ENCODE measurements at regions not wholly inside any gene's neighbourhood (a gene's known extent, or its start where the extent isn't known, plus 50 kb on each side); places are given as distances from the start of the nearest gene placed in this dataset.

- no peak overlapping the region for H2BK5ac ChIP-seq (ENCODE audit: low read length)
- no peaks in the 10 kb centered on the region for H3K79me1 ChIP-seq (ENCODE audit: low read depth, low read length)
- no peak overlapping the region for H4K91ac ChIP-seq (ENCODE audit: low read depth, low read length, poor library complexity)
- H3K4me1 ChIP-seq (ENCODE audit: control insufficient read depth in 2 of 2, insufficient read depth in 1 of 2, low read depth in 1 of 2, low read length in 2 of 2) = peaks cover 0 to 3% of the 10 kb centered on the region in 2 donors
- H2BK120ac ChIP-seq (ENCODE audit: low read depth, low read length) = no peak overlapping the region
- no peak overlapping the region for H2AFZ ChIP-seq (ENCODE audit: low read length)
- H3K4me3 ChIP-seq (ENCODE audit: low read length in 2 of 2) = no peak overlapping the region
- DNase-seq (ENCODE audit: low spot score) = no peak
- H2AK5ac ChIP-seq (ENCODE audit: low read depth, low read length) = no peak overlapping the region
- no peak overlapping the region for H3K27ac ChIP-seq (replicated peaks; ENCODE audit: low read length)
- WGBS, 2 donors (ENCODE audit: extremely low coverage in 2 of 2, insufficient read length in 2 of 2, insufficient replicate concordance in 1 of 2) = no CpG with 5 or more reads among the region's 4 CpGs
- no peaks in the 10 kb centered on the region for H3K27me3 ChIP-seq (ENCODE audit: control insufficient read depth in 3 of 3, insufficient read depth in 3 of 3, low read depth in 1 of 3, low read length in 3 of 3)
- H3K18ac ChIP-seq (ENCODE audit: low read length) = no peak overlapping the region
- H3K23ac ChIP-seq (ENCODE audit: low read depth, low read length, poor library complexity) = no peak overlapping the region
- H4K8ac ChIP-seq (ENCODE audit: low read depth, low read length) = no peak overlapping the region
- H2BK15ac ChIP-seq (ENCODE audit: low read length) = no peak overlapping the region
- H3K4me2 ChIP-seq (ENCODE audit: insufficient read depth, low read length, poor library complexity, severe bottlenecking) = no peak overlapping the region
- H3K36me3 ChIP-seq (replicated peaks in 1 of 2; ENCODE audit: control insufficient read depth in 2 of 2, insufficient read depth in 2 of 2, low read length in 2 of 2) = no peaks in the 10 kb centered on the region
- H3K9me3 ChIP-seq (replicated peaks in 1 of 2; ENCODE audit: control insufficient read depth in 2 of 2, insufficient read depth in 1 of 2, low read depth in 1 of 2, low read length in 2 of 2) = no peaks in the 10 kb centered on the region
- no peak overlapping the region for H3K9ac ChIP-seq (ENCODE audit: low read depth, low read length, poor library complexity)
- H2BK12ac ChIP-seq (ENCODE audit: low read length) = no peak overlapping the region
- H3K4ac ChIP-seq (ENCODE audit: low read length) = no peak overlapping the region
- H3K14ac ChIP-seq (ENCODE audit: low read length) = no peak overlapping the region
These were observed 541.2 kb downstream of the SNAPC1 start for GRCh38 chr14:62303437-62303836.

DNA sequence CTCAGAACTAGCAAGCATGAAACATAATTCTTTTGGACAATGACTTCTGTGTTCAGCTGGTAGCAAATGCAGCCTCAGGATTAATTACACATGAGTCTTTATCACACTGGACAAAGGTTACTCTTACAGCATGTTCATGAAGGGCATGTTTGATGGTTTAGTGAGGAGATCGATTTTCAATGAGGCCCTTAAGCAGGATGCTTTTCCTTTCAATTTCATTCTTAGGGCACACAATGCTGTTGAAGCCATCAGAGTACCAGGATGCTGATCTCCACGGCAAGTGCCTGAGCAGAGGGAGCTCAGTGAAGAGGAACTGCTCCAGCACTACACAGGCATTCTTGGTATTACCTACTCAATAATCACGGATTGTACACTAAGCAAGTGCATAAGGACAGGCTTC, 542.0 kb downstream of the SNAPC1 start:
- DNase-seq (ENCODE audit: low spot score) = no peak
- no peak overlapping the region for H3K27ac ChIP-seq (replicated peaks; ENCODE audit: low read length)
- no peak overlapping the region for H3K23ac ChIP-seq (ENCODE audit: low read depth, low read length, poor library complexity)
- H3K18ac ChIP-seq (ENCODE audit: low read length) = no peak overlapping the region
- H2BK120ac ChIP-seq (ENCODE audit: low read depth, low read length) = no peak overlapping the region
- no peak overlapping the region for H2BK12ac ChIP-seq (ENCODE audit: low read length)
- H3K27me3 ChIP-seq (ENCODE audit: control insufficient read depth in 3 of 3, insufficient read depth in 3 of 3, low read depth in 1 of 3, low read length in 3 of 3) = no peaks in the 10 kb centered on the region
- H2BK15ac ChIP-seq (ENCODE audit: low read length) = no peak overlapping the region
- no peak overlapping the region for H3K9ac ChIP-seq (ENCODE audit: low read depth, low read length, poor library complexity)
- H4K91ac ChIP-seq (ENCODE audit: low read depth, low read length, poor library complexity) = no peak overlapping the region
- no peaks in the 10 kb centered on the region for H3K36me3 ChIP-seq (replicated peaks in 1 of 2; ENCODE audit: control insufficient read depth in 2 of 2, insufficient read depth in 2 of 2, low read length in 2 of 2)
- no peak overlapping the region for H2AK5ac ChIP-seq (ENCODE audit: low read depth, low read length)
- WGBS, 2 donors (ENCODE audit: extremely low coverage in 2 of 2, insufficient read length in 2 of 2, insufficient replicate concordance in 1 of 2) = no CpG with 5 or more reads among the region's 3 CpGs
- no peak overlapping the region for H3K4me2 ChIP-seq (ENCODE audit: insufficient read depth, low read length, poor library complexity, severe bottlenecking)
- no peaks in the 10 kb centered on the region for H3K9me3 ChIP-seq (replicated peaks in 1 of 2; ENCODE audit: control insufficient read depth in 2 of 2, insufficient read depth in 1 of 2, low read depth in 1 of 2, low read length in 2 of 2)
- peaks cover 0 to 3% of the 10 kb centered on the region in 2 donors for H3K4me1 ChIP-seq (ENCODE audit: control insufficient read depth in 2 of 2, insufficient read depth in 1 of 2, low read depth in 1 of 2, low read length in 2 of 2)
- no peak overlapping the region for H2BK5ac ChIP-seq (ENCODE audit: low read length)
- H3K79me1 ChIP-seq (ENCODE audit: low read depth, low read length) = no peaks in the 10 kb centered on the region
- no peak overlapping the region for H3K14ac ChIP-seq (ENCODE audit: low read length)
- H3K4ac ChIP-seq (ENCODE audit: low read length) = no peak overlapping the region
- no peak overlapping the region for H4K8ac ChIP-seq (ENCODE audit: low read depth, low read length)
- H3K4me3 ChIP-seq (ENCODE audit: low read length in 2 of 2) = no peak overlapping the region
- no peak overlapping the region for H2AFZ ChIP-seq (ENCODE audit: low read length)

DNA sequence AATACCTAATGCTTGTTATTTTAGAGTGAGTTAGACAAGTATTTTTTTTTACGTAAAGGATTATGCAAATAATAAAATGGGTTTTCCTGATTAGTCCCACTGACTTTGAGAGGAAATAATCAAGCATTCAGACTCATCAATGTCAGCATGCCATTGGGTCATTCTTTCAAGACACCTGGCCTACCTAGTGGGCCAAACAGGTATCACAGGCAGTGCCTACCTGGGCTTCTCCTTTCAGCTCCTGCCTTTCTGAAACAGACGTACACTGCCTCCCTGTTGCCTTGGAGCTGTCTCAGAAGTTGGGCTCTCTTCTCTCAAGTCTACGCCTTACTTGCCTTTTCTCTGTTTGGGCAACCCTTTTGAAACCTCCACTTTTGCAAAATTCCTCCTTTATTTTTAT, 545.6 kb downstream of the SNAPC1 start:
- H3K23ac ChIP-seq (ENCODE audit: low read depth, low read length, poor library complexity) = no peak overlapping the region
- WGBS, 2 donors (ENCODE audit: extremely low coverage in 2 of 2, insufficient read length in 2 of 2, insufficient replicate concordance in 1 of 2) = no CpG with 5 or more reads among the region's 3 CpGs
- H2BK15ac ChIP-seq (ENCODE audit: low read length) = no peak overlapping the region
- H3K36me3 ChIP-seq (replicated peaks in 1 of 2; ENCODE audit: control insufficient read depth in 2 of 2, insufficient read depth in 2 of 2, low read length in 2 of 2) = no peaks in the 10 kb centered on the region
- H3K4ac ChIP-seq (ENCODE audit: low read length) = no peak overlapping the region
- H3K9me3 ChIP-seq (replicated peaks in 1 of 2; ENCODE audit: control insufficient read depth in 2 of 2, insufficient read depth in 1 of 2, low read depth in 1 of 2, low read length in 2 of 2) = no peaks in the 10 kb centered on the region
- H2BK120ac ChIP-seq (ENCODE audit: low read depth, low read length) = no peak overlapping the region
- no peak overlapping the region for H2AFZ ChIP-seq (ENCODE audit: low read length)
- H3K4me1 ChIP-seq (ENCODE audit: control insufficient read depth in 2 of 2, insufficient read depth in 1 of 2, low read depth in 1 of 2, low read length in 2 of 2) = peaks cover 0 to 3% of the 10 kb centered on the region in 2 donors
- H2BK12ac ChIP-seq (ENCODE audit: low read length) = no peak overlapping the region
- no peak overlapping the region for H3K14ac ChIP-seq (ENCODE audit: low read length)
- no peaks in the 10 kb centered on the region for H3K79me1 ChIP-seq (ENCODE audit: low read depth, low read length)
- no peak overlapping the region for H3K4me2 ChIP-seq (ENCODE audit: insufficient read depth, low read length, poor library complexity, severe bottlenecking)
- H3K27me3 ChIP-seq (ENCODE audit: control insufficient read depth in 3 of 3, insufficient read depth in 3 of 3, low read depth in 1 of 3, low read length in 3 of 3) = no peaks in the 10 kb centered on the region
- no peak for DNase-seq (ENCODE audit: low spot score)
- H4K8ac ChIP-seq (ENCODE audit: low read depth, low read length) = no peak overlapping the region
- H4K91ac ChIP-seq (ENCODE audit: low read depth, low read length, poor library complexity) = no peak overlapping the region
- H3K27ac ChIP-seq (replicated peaks; ENCODE audit: low read length) = no peak overlapping the region
- no peak overlapping the region for H3K18ac ChIP-seq (ENCODE audit: low read length)
- H2BK5ac ChIP-seq (ENCODE audit: low read length) = no peak overlapping the region
- H2AK5ac ChIP-seq (ENCODE audit: low read depth, low read length) = no peak overlapping the region
- H3K4me3 ChIP-seq (ENCODE audit: low read length in 2 of 2) = no peak overlapping the region
- no peak overlapping the region for H3K9ac ChIP-seq (ENCODE audit: low read depth, low read length, poor library complexity)

GRCh38 chr14:62308316-62308715, 546.1 kb downstream of the SNAPC1 start:
- Histone ChIP-seq H3K27ac (replicated peaks; ENCODE audit: low read length) (no peak overlapping the region), H3K9me3 (replicated peaks in 1 of 2; ENCODE audit: control insufficient read depth in 2 of 2, insufficient read depth in 1 of 2, low read depth in 1 of 2, low read length in 2 of 2) (no peaks in the 10 kb centered on the region), H2BK15ac (ENCODE audit: low read length) (no peak overlapping the region), H2BK5ac (ENCODE audit: low read length) (no peak overlapping the region), H3K4me1 (ENCODE audit: control insufficient read depth in 2 of 2, insufficient read depth in 1 of 2, low read depth in 1 of 2, low read length in 2 of 2) (peaks cover 0 to 3% of the 10 kb centered on the region in 2 donors), H3K9ac (ENCODE audit: low read depth, low read length, poor library complexity) (no peak overlapping the region), H2AK5ac (ENCODE audit: low read depth, low read length) (no peak overlapping the region), H4K8ac (ENCODE audit: low read depth, low read length) (no peak overlapping the region), H2BK120ac (ENCODE audit: low read depth, low read length) (no peak overlapping the region), H3K23ac (ENCODE audit: low read depth, low read length, poor library complexity) (no peak overlapping the region), H3K27me3 (ENCODE audit: control insufficient read depth in 3 of 3, insufficient read depth in 3 of 3, low read depth in 1 of 3, low read length in 3 of 3) (no peaks in the 10 kb centered on the region), H3K14ac (ENCODE audit: low read length) (no peak overlapping the region), H3K36me3 (replicated peaks in 1 of 2; ENCODE audit: control insufficient read depth in 2 of 2, insufficient read depth in 2 of 2, low read length in 2 of 2) (no peaks in the 10 kb centered on the region), H3K79me1 (ENCODE audit: low read depth, low read length) (no peaks in the 10 kb centered on the region), H3K4ac (ENCODE audit: low read length) (no peak overlapping the region), H3K4me2 (ENCODE audit: insufficient read depth, low read length, poor library complexity, severe bottlenecking) (no peak overlapping the region), H2BK12ac (ENCODE audit: low read length) (no peak overlapping the region), H2AFZ (ENCODE audit: low read length) (no peak overlapping the region), H3K18ac (ENCODE audit: low read length) (no peak overlapping the region), H4K91ac (ENCODE audit: low read depth, low read length, poor library complexity) (no peak overlapping the region), H3K4me3 (ENCODE audit: low read length in 2 of 2) (no peak overlapping the region)
- no CpG with 5 or more reads among the region's 3 CpGs for WGBS, 2 donors (ENCODE audit: extremely low coverage in 2 of 2, insufficient read length in 2 of 2, insufficient replicate concordance in 1 of 2)
- DNase-seq (ENCODE audit: low spot score) = no peak
